ENCODE measurements at regions not wholly inside any gene's neighbourhood (a gene's known extent, or its start where the extent isn't known, plus 50 kb on each side); places are given as distances from the start of the nearest gene placed in this dataset.

DNA sequence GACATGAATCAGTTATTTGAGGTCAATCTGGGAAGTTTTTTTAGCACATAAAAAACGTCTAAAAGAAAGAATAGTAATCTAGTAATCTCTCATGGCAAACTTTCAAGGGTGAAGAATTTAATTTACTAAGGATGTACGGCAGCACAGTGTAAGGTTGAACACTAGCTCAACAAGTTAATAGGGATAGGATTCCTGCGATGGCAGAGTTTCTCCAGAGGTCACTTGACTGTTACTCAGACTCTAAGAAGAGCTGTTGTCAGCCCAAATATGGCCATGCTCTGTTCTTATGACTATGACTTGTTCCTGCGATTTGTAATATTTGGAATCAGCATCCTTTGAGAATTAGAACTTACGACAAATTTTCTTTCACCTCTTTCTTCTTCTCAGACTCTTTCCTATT lies 553.3 kb upstream of the TNP1 start:
- peak overlapping the region; percentile 84 for H3K27ac ChIP-seq (ENCODE audit: low read depth, low read length)
- H3K4me3 ChIP-seq (ENCODE audit: low read depth in 1 of 5, low read length in 5 of 5) = no peak overlapping the region
- H3K4me1 ChIP-seq (ENCODE audit: control insufficient read depth in 5 of 5, insufficient read depth in 5 of 5, low read length in 5 of 5) = peaks cover 4 to 60% (median 31%) of the 10 kb centered on the region in 5 donors
- no peaks in the 10 kb centered on the region for H3K9me3 ChIP-seq (ENCODE audit: control insufficient read depth in 5 of 5, low read length in 5 of 5)
- no peaks in the 10 kb centered on the region for H3K27me3 ChIP-seq (ENCODE audit: control insufficient read depth in 5 of 5, insufficient read depth in 4 of 5, low read length in 5 of 5)
- no peaks in the 10 kb centered on the region for H3K36me3 ChIP-seq (ENCODE audit: control insufficient read depth in 5 of 5, insufficient read depth in 5 of 5, low read length in 5 of 5)
- peak overlapping the region in 1 of 5 donors; percentile 43 for H3K9ac ChIP-seq (ENCODE audit: low read length in 5 of 5)

DNA sequence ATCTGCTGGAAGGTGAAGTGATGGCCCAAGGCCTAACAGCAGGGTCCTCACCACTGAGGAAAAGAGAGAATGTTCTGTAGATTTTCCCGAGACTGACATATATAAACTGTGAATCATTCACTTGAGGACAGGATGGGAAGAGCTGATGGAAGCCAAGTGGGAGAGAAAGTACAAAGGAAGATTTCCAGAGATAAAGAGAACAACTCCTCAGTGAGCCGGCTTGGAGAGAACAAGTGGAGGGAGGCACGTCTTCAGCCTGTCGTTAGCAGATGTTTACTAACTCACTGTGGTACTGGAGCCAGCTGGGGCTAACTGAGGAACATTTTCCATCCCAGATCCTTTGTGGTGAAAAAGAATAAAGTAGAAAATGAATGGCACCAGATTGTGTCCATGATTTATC lies 552.9 kb upstream of the TNP1 start:
- Histone ChIP-seq H3K36me3 (ENCODE audit: control insufficient read depth in 5 of 5, insufficient read depth in 5 of 5, low read length in 5 of 5) (no peaks in the 10 kb centered on the region), H3K27me3 (ENCODE audit: control insufficient read depth in 5 of 5, insufficient read depth in 4 of 5, low read length in 5 of 5) (no peaks in the 10 kb centered on the region), H3K27ac (ENCODE audit: low read depth, low read length) (peak overlapping the region; percentile 84), H3K4me3 (ENCODE audit: low read depth in 1 of 5, low read length in 5 of 5) (no peak overlapping the region), H3K9me3 (ENCODE audit: control insufficient read depth in 5 of 5, low read length in 5 of 5) (no peaks in the 10 kb centered on the region), H3K9ac (ENCODE audit: low read length in 5 of 5) (no peak overlapping the region), H3K4me1 (ENCODE audit: control insufficient read depth in 5 of 5, insufficient read depth in 5 of 5, low read length in 5 of 5) (peaks cover 2 to 56% (median 29%) of the 10 kb centered on the region in 5 donors)

DNA sequence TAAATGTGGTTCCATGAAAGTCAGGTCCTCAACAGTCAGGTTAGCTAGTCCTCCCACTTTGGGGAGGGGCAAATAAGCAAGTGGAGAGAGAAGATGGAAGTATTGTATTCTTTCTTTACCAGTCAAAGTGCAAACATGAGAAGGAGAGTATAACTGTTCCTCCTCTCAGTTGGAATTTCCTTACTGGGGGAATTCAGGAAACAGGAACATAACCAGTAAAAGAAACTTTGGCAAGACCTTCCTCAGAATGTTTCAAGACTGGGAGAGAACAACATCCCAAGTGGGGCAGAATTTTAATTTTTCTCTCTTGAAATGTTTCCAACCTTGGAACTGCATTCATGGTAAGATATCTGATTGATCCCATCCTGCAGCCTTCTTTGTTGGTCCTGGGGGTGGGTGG lies 552.4 kb upstream of the TNP1 start:
- Histone ChIP-seq H3K9ac (ENCODE audit: low read length in 5 of 5) (no peak overlapping the region), H3K27ac (ENCODE audit: low read depth, low read length) (peak overlapping the region; percentile 84), H3K4me1 (ENCODE audit: control insufficient read depth in 5 of 5, insufficient read depth in 5 of 5, low read length in 5 of 5) (peaks cover 2 to 56% (median 29%) of the 10 kb centered on the region in 5 donors), H3K36me3 (ENCODE audit: control insufficient read depth in 5 of 5, insufficient read depth in 5 of 5, low read length in 5 of 5) (no peaks in the 10 kb centered on the region), H3K4me3 (ENCODE audit: low read depth in 1 of 5, low read length in 5 of 5) (no peak overlapping the region), H3K27me3 (ENCODE audit: control insufficient read depth in 5 of 5, insufficient read depth in 4 of 5, low read length in 5 of 5) (no peaks in the 10 kb centered on the region), H3K9me3 (ENCODE audit: control insufficient read depth in 5 of 5, low read length in 5 of 5) (no peaks in the 10 kb centered on the region)

DNA sequence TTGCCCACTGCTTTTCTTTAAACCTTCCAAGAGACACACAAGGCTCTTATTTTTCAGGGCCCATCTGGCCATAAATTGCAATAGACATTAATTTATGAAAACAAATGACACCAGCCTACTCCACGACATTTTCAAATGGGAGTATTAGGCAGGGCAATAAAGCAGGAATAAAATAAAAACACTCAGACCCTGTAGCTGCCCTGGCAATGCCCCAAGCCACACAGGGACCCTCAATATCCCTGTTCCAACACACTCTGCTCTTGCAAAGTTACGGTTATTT lies 550.8 kb upstream of the TNP1 start:
- Histone ChIP-seq H3K27ac (ENCODE audit: low read depth, low read length) (peak overlapping the region; percentile 32), H3K27me3 (ENCODE audit: control insufficient read depth in 5 of 5, insufficient read depth in 4 of 5, low read length in 5 of 5) (no peaks in the 10 kb centered on the region), H3K9ac (ENCODE audit: low read length in 5 of 5) (no peak overlapping the region), H3K4me1 (ENCODE audit: control insufficient read depth in 5 of 5, insufficient read depth in 5 of 5, low read length in 5 of 5) (peaks cover 2 to 48% (median 29%) of the 10 kb centered on the region in 5 donors), H3K36me3 (ENCODE audit: control insufficient read depth in 5 of 5, insufficient read depth in 5 of 5, low read length in 5 of 5) (no peaks in the 10 kb centered on the region), H3K9me3 (ENCODE audit: control insufficient read depth in 5 of 5, low read length in 5 of 5) (no peaks in the 10 kb centered on the region), H3K4me3 (ENCODE audit: low read depth in 1 of 5, low read length in 5 of 5) (no peak overlapping the region)

DNA sequence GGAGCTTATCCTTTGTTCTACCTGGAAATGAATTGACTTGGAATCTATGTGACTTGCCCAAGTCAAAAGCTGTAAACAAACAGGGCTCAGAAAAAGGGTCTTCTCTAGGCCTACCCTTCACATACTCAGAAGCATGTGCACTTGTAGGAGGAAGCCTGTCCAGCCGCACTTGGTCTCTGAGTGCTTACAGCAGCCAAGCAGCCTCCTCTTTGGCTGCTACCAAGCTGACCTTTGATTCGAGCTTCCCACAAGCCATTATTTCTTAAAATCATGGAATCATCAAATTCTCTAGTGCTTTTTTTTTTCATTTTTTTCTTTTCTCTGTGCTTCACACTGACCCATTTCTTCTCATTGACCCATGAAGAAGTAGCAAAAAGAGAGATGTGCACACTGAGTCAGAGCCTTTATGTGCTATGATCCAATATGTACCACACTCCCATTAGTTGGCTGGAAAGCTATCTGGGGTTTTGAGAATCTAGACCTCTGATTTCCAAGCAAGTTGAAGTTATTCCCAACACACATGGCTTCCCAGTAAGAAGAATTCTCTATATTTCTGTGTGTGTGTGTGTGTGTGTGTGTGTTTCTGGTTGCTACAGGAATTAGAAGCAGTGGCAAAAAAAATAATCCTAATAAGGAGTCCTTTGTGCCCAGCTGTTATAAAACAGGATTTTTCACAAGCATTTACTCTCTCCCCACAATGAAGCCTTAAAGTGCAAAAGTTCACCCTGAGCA lies 550.3 kb upstream of the TNP1 start:
- Histone ChIP-seq H3K36me3 (ENCODE audit: control insufficient read depth in 5 of 5, insufficient read depth in 5 of 5, low read length in 5 of 5) (no peaks in the 10 kb centered on the region), H3K9ac (ENCODE audit: low read length in 5 of 5) (peak overlapping the region in 1 of 5 donors; percentile 40), H3K4me1 (ENCODE audit: control insufficient read depth in 5 of 5, insufficient read depth in 5 of 5, low read length in 5 of 5) (peaks cover 2 to 48% (median 27%) of the 10 kb centered on the region in 5 donors), H3K9me3 (ENCODE audit: control insufficient read depth in 5 of 5, low read length in 5 of 5) (no peaks in the 10 kb centered on the region), H3K27ac (ENCODE audit: low read depth, low read length) (peak overlapping the region; percentile 32), H3K27me3 (ENCODE audit: control insufficient read depth in 5 of 5, insufficient read depth in 4 of 5, low read length in 5 of 5) (no peaks in the 10 kb centered on the region), H3K4me3 (ENCODE audit: low read depth in 1 of 5, low read length in 5 of 5) (no peak overlapping the region)

DNA sequence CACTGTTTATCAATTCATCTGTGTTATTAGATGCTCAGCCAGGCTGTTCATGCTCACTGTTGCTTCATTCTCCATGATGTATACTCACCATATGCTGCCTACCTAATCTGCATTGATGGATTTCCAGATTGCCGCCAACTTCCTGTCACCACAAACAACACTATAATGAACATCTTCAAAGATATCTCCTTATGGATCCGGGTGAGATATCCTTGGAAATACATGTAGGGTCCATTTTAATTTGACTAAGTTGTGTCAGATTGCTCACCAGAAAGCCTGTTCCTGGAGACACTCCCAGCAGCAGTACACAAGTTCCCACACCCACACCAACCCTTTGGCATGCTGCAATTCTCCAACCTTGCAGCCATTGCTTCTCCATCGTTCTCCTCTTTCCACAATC lies 547.5 kb upstream of the TNP1 start:
- no peaks in the 10 kb centered on the region for H3K9me3 ChIP-seq (ENCODE audit: control insufficient read depth in 5 of 5, low read length in 5 of 5)
- no peaks in the 10 kb centered on the region for H3K36me3 ChIP-seq (ENCODE audit: control insufficient read depth in 5 of 5, insufficient read depth in 5 of 5, low read length in 5 of 5)
- H3K27ac ChIP-seq (ENCODE audit: low read depth, low read length) = no peak overlapping the region
- H3K4me3 ChIP-seq (ENCODE audit: low read depth in 1 of 5, low read length in 5 of 5) = no peak overlapping the region
- H3K9ac ChIP-seq (ENCODE audit: low read length in 5 of 5) = no peak overlapping the region
- H3K27me3 ChIP-seq (ENCODE audit: control insufficient read depth in 5 of 5, insufficient read depth in 4 of 5, low read length in 5 of 5) = no peaks in the 10 kb centered on the region
- H3K4me1 ChIP-seq (ENCODE audit: control insufficient read depth in 5 of 5, insufficient read depth in 5 of 5, low read length in 5 of 5) = peaks cover 4 to 47% (median 28%) of the 10 kb centered on the region in 5 donors

DNA sequence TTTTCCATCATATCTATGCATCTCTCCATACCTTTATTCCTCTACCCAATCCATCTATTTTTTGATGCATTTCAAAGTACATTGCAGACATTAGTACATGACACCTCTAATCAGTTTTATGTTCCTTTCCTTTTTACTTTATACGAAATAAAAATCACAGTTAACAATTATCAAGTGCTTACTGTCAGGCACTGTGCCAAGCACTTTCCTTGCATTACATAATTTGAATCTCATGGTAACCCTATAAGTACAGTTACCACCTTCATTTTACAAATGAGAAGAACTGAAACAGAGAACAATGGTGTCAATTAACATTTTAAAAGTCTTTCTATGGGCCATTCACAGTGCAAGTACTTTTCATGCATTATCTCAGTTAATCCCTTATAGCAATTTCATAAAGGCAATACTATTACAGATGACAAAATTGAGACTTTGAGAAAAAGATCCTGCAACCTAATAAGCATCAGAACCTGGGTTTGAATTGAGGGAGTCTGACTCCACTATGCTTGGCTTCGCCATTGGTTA lies 544.4 kb upstream of the TNP1 start:
- Histone ChIP-seq H3K4me1 (ENCODE audit: control insufficient read depth in 5 of 5, insufficient read depth in 5 of 5, low read length in 5 of 5) (peaks cover 2 to 23% (median 15%) of the 10 kb centered on the region in 5 donors), H3K9ac (ENCODE audit: low read length in 5 of 5) (no peak overlapping the region), H3K9me3 (ENCODE audit: control insufficient read depth in 5 of 5, low read length in 5 of 5) (no peaks in the 10 kb centered on the region), H3K36me3 (ENCODE audit: control insufficient read depth in 5 of 5, insufficient read depth in 5 of 5, low read length in 5 of 5) (no peaks in the 10 kb centered on the region), H3K4me3 (ENCODE audit: low read depth in 1 of 5, low read length in 5 of 5) (no peak overlapping the region), H3K27me3 (ENCODE audit: control insufficient read depth in 5 of 5, insufficient read depth in 4 of 5, low read length in 5 of 5) (no peaks in the 10 kb centered on the region), H3K27ac (ENCODE audit: low read depth, low read length) (no peak overlapping the region)

DNA sequence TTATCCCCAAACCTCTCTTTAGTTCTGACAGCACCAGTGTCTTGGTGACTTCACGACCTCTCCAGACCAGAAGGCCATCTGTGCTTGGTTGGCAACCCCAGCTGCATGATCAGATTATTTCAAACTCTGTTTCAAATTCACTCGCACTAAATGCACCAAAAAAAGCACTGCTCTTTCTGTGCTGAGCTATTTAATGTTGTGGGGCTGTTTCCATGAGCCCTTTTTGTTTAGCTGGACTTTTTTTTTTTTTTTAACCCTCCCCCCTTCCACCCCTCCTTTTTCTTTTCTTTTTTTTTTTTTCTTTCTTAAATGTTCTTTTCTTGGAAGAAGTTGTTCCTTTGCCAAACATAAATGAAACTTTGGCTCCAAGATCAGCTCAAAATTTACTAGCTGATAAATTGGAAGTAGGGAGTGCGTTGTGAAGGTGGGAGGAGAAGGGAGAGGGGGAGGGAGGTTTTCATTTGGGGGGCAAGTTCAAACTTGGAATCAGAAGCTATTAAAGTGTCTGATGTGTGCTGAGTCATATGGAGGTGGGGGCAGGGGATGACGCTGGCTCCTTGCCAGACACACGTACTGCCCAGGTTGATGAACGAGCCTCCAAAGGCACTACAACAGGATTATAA lies 543.0 kb upstream of the TNP1 start:
- Histone ChIP-seq H3K4me3 (ENCODE audit: low read depth in 1 of 5, low read length in 5 of 5) (no peak overlapping the region), H3K27me3 (ENCODE audit: control insufficient read depth in 5 of 5, insufficient read depth in 4 of 5, low read length in 5 of 5) (no peaks in the 10 kb centered on the region), H3K9ac (ENCODE audit: low read length in 5 of 5) (no peak overlapping the region), H3K27ac (ENCODE audit: low read depth, low read length) (peak overlapping the region; percentile 19), H3K36me3 (ENCODE audit: control insufficient read depth in 5 of 5, insufficient read depth in 5 of 5, low read length in 5 of 5) (no peaks in the 10 kb centered on the region), H3K4me1 (ENCODE audit: control insufficient read depth in 5 of 5, insufficient read depth in 5 of 5, low read length in 5 of 5) (peaks cover 8 to 23% (median 22%) of the 10 kb centered on the region in 5 donors), H3K9me3 (ENCODE audit: control insufficient read depth in 5 of 5, low read length in 5 of 5) (no peaks in the 10 kb centered on the region)

DNA sequence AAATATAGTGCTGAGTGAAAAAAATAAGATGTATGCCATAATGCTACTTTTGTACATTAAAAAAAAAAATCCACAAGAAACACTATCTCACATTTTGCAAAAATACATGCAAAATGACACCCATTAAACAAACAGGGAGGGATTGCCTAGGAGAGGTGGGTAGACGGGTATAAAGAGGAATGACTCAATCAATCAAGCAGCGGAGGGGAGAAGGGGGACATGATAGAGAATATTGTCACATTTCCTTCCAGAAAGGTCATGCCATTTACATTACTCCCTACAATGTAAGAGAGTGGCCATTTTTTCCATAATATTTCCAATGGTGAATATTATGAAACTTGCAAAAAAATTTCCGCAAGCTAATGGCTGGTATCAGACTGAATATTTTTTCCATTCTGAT lies 542.3 kb upstream of the TNP1 start:
- Histone ChIP-seq H3K9me3 (ENCODE audit: control insufficient read depth in 5 of 5, low read length in 5 of 5) (no peaks in the 10 kb centered on the region), H3K4me3 (ENCODE audit: low read depth in 1 of 5, low read length in 5 of 5) (no peak overlapping the region), H3K4me1 (ENCODE audit: control insufficient read depth in 5 of 5, insufficient read depth in 5 of 5, low read length in 5 of 5) (peaks cover 8 to 23% (median 22%) of the 10 kb centered on the region in 5 donors), H3K27me3 (ENCODE audit: control insufficient read depth in 5 of 5, insufficient read depth in 4 of 5, low read length in 5 of 5) (no peaks in the 10 kb centered on the region), H3K9ac (ENCODE audit: low read length in 5 of 5) (no peak overlapping the region), H3K27ac (ENCODE audit: low read depth, low read length) (peak overlapping the region; percentile 19), H3K36me3 (ENCODE audit: control insufficient read depth in 5 of 5, insufficient read depth in 5 of 5, low read length in 5 of 5) (no peaks in the 10 kb centered on the region)

DNA sequence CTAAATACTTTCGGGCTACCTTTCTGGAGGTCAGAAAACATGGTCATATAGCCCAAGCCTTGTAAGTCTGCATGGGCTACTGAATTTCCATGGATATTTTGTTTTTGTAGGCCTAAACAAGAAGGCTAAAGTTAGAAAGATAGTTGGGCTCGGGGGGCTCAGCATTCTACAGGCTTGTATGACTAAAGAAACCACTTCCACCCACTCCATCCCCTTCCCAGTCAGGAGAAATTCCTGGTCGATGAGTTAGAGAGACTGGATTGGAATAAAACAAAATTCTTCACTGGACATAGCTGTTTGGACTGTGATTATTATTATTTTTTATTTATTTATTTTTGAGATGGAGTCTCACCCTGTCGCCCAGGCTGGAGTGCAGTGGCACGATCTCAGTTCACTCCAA lies 539.4 kb upstream of the TNP1 start:
- H3K4me1 ChIP-seq (ENCODE audit: control insufficient read depth in 5 of 5, insufficient read depth in 5 of 5, low read length in 5 of 5) = peaks cover 8 to 26% (median 22%) of the 10 kb centered on the region in 5 donors
- no peak overlapping the region for H3K4me3 ChIP-seq (ENCODE audit: low read depth in 1 of 5, low read length in 5 of 5)
- no peak overlapping the region for H3K9ac ChIP-seq (ENCODE audit: low read length in 5 of 5)
- H3K27me3 ChIP-seq (ENCODE audit: control insufficient read depth in 5 of 5, insufficient read depth in 4 of 5, low read length in 5 of 5) = no peaks in the 10 kb centered on the region
- no peaks in the 10 kb centered on the region for H3K9me3 ChIP-seq (ENCODE audit: control insufficient read depth in 5 of 5, low read length in 5 of 5)
- H3K36me3 ChIP-seq (ENCODE audit: control insufficient read depth in 5 of 5, insufficient read depth in 5 of 5, low read length in 5 of 5) = no peaks in the 10 kb centered on the region
- H3K27ac ChIP-seq (ENCODE audit: low read depth, low read length) = no peak overlapping the region
